ENCODE measurements at regions not wholly inside any gene's neighbourhood (a gene's known extent, or its start where the extent isn't known, plus 50 kb on each side); places are given as distances from the start of the nearest gene placed in this dataset.
"Not testable (repeated sequence)": the region's sequence is repeated elsewhere in the genome, so short reads cannot be mapped to it uniquely, and the experiment has no call there.

DNA sequence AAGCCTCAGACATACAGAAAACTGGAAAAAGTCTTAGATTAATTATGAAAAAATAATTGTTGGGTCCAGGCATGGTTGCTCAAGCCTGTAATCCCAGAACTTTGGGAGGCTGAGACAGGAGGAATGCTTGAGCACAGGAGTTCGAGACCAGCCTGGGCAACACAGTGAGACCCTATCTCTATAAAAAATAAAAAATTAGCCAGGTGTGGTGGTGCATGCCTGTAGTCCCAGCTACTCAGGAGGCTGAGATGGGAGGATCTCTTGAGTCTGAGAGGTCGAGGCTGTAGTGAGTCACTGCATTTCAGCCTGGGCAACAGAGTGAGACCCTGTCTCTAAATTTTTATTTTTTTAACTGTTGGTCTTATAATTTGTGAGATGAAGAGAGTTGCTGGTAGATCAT is 90.6 kb upstream of the HMGA2 start:
- DNase-seq (ENCODE audit: low read depth); in situ Hi-C loops (cut with HindIII; ENCODE audit: low pct_unique_long_range_greater_than_20kb, low sequenced_read_pairs): not testable (repeated sequence)

DNA sequence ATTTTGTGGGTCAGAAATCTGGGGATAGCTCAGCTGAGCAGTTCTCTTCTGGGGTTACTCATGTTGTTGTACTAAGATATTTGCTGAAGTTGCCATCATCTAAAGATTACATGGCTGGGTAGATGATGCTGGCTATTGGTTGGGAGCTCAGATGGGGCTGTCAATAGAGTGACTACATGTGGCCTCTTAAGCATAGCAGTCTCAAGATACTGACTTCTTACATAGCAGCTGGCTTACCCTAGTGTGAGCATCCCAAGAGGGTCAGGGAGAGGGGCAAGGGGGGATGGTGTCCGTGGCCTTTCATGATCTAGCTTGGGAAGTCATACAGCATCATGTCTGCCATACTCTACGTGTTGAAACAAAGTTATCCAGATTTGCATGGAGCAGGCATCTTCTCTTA is 90.1 kb upstream of the HMGA2 start:
- in situ Hi-C loops (cut with HindIII; ENCODE audit: low pct_unique_long_range_greater_than_20kb, low sequenced_read_pairs): no loop called here
- DNase-seq (ENCODE audit: low read depth): no peak

DNA sequence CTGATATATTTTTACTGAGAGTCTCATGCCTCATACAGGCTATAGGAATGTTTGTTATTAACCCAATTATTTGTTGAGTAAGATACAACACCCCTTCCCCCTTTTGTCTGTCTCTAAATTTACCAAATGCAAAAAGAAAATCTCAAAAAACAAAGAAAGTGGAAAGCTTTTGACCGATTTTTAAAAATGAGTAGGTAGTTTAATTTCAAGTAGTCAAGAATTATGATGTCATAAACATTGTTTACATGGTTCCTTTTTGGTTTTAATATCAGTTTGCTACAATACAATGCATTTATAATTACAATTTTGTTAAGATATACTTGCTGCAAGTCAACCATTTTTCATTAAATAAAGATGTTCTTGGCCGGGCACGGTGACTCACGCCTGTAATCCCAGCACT is 84.7 kb upstream of the HMGA2 start:
- in situ Hi-C loops (cut with HindIII; ENCODE audit: low pct_unique_long_range_greater_than_20kb, low sequenced_read_pairs): no loop called here
- no peak for DNase-seq (ENCODE audit: low read depth)

DNA sequence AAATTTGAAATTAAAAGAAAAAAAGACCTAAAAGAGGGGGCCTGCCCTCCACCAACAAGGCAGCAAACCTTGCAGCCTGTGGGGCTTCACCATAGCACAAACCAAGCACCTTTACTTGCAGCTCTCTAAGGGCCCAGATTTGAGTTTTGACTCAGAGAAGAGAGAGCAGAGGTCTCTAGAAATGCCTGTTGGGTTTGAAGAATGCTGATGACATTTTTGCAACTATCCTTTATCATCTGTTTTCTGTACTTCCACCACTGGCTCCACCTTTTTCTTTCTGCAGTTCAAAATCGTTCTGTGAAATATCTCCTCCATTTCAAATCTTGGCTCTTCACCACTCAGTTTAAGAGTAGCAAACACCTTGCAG is 83.8 kb upstream of the HMGA2 start:
- DNase-seq (ENCODE audit: low read depth): no peak

DNA sequence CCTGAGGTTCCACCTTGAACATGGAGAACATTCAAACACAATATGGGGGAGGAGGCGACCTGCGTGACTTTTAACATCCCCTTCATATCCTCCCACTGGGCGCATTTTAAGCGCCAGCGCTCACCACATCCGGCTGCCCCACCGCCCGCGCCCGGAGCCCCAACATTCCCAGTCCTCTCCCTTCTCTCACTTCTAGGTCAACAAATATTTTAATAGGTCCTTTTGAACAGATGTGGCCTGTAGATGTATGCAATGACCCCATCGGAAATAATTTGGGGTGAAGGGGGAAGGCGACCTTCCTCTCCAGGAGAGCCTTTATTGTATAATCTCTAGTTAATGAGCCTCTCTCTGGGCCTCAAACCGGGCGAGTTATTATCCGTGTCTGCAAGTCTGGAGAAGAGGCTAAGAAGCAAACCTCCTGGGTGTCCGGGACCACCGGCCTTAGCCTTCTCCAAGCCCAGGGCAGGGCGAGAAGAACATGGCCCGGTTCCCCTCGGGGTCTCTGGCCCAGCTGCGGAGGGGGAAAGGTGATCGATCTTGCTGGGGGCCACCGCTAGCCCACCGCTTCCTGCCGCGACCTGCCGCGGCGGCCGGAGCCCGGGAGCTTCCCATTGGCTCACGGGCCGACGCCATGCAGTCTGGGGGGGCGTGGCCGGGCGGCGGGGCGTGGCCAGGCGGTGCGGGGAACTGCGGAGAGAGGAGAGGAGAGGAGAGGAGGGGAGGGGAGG is 83.2 kb upstream of the HMGA2 start:
- in situ Hi-C loops (cut with HindIII; ENCODE audit: low pct_unique_long_range_greater_than_20kb, low sequenced_read_pairs): no loop called here
- DNase-seq (ENCODE audit: low read depth): peak; percentile 96

More for the DNA sequence above, 83.8 kb upstream of the HMGA2 start:
- in situ Hi-C loops (cut with HindIII; ENCODE audit: low pct_unique_long_range_greater_than_20kb, low sequenced_read_pairs): no loop called here

DNA sequence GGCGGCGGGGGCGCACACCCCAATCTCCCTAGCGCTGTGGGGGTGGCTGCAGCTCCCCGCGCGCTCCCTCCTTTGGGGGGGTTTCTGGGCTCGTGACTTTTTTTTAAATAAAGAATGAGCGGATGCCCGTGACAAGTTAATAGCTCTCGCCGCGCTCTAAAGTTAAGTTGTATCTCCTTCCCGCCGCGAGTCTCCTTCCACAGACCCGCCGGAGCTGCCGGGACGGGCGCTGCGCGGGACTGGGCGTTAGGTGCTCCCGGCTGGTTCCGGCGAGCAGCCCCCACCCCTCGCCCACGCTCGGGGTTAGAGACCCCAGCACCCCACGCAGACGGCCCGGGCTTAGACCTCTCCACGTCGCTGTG is 82.6 kb upstream of the HMGA2 start:
- in situ Hi-C loops (cut with HindIII; ENCODE audit: low pct_unique_long_range_greater_than_20kb, low sequenced_read_pairs): no loop called here
- DNase-seq (ENCODE audit: low read depth): peak; percentile 72

DNA sequence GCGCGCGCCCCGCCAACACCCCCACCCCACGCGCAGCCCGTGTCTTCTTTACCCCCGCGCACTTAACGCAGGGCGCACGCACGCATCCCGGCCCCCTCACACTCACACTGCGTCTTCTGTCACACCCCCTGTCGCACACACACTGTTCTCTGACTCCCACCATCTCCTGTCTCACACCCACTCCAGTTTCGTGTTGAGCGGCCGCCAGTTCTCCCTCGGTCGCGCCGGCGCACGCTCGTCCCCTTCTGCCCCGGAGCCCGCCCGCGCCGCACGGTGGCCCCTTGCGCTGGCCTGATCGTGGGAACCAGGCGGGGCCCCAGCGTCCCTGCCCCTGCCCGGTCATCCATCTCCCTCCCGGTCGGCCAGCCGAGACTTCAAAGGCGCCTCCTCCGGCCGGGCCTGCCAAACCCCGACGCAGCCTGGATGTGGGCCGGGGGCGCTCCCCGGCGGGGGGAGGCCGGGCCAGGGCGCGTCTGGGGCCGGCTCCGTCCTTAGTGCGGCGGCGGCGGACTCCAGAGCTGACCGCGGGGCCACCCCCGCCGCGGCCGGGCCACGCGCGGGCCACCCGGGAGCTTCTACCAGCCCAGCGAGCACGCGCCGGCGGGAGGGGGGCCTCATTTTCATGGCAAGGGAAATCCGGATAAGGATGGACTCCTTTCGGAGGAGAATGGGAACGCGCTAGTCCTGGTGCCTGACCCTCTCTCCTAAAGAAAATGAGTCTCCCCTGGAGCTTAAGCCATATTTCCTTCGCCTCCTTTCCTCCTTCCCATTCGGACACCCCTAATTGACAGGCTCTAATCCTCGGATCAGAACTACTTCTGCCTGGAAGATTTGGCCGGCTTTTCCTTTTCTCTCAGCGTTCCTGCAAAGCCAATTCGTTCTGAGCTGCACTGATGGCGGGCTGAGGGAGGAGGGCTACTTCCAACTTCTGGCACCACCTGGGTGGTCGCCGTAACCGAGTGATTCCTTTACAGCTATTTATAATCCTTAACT is 82.0 kb upstream of the HMGA2 start:
- in situ Hi-C loops (cut with HindIII; ENCODE audit: low pct_unique_long_range_greater_than_20kb, low sequenced_read_pairs): no loop called here
- peak; percentile 78 for DNase-seq (ENCODE audit: low read depth)

DNA sequence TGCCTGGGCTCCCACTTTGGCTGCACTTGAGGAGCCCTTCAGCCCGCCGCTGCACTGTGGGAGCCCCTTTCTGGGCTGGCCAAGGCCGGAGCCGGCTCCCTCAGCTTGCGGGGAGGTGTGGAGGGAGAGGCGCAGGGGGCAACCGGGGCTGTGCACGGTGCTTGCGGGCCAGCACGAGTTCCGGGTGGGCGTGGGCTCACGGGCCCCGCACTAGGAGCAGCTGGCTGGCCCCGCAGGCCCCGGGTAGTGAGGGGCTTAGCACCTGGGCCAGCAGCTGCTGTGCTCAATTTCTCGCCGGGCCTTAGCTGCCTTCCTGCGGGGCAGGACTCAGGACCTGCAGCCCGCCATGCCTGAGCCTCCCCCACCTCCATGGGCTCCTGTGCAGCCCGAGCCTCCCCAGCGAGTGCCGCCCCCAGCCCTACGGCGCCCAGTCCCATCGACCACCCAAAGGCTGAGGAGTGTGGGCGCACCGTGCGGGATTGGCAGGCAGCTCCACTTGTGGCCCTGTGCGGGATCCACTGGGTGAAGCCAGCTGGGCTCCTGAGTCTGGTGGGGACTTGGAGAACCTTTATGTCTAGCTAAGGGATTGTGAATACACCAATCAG is 79.9 kb upstream of the HMGA2 start:
- in situ Hi-C loops (cut with HindIII; ENCODE audit: low pct_unique_long_range_greater_than_20kb, low sequenced_read_pairs); DNase-seq (ENCODE audit: low read depth): not testable (repeated sequence)

DNA sequence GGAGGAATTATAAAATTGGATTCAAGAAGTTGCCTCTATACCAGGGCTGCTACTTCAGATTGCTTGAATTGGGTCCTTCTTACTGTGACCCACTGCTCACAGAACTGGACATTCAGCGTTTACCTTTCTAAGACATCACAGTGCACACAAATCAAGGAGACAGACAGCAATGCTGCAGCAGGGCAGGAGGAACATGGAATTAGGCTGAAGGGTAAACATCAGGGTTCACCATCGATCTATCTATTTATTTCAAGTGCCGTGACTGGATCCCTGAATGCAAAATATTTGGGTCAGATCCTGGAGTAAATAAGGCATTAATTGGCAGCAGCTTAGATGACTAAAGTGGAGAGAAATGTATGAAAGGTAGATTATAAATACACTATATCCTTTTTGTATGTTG is 76.9 kb upstream of the HMGA2 start:
- DNase-seq (ENCODE audit: low read depth): no peak
- in situ Hi-C loops (cut with HindIII; ENCODE audit: low pct_unique_long_range_greater_than_20kb, low sequenced_read_pairs): no loop called here

DNA sequence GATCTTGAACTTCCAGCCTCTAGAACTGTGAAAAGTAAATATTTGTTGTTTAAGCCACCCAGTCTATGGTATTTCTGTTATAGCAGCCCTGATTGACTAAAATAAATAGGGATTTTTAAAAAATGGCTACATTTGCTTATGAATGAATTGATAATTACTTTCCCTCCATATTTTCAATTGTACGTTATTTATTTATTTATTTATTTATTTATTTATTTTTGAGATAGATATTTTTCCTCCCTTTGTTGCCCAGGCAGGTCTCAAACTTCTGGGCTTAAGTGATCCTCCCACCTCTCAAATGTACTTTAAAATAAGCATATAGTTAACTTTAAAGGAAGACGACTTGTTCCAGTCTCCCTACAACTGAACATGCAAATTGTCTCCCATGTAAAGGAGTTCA is 76.0 kb upstream of the HMGA2 start:
- DNase-seq (ENCODE audit: low read depth): no peak
- in situ Hi-C loops (cut with HindIII; ENCODE audit: low pct_unique_long_range_greater_than_20kb, low sequenced_read_pairs): no loop called here

DNA sequence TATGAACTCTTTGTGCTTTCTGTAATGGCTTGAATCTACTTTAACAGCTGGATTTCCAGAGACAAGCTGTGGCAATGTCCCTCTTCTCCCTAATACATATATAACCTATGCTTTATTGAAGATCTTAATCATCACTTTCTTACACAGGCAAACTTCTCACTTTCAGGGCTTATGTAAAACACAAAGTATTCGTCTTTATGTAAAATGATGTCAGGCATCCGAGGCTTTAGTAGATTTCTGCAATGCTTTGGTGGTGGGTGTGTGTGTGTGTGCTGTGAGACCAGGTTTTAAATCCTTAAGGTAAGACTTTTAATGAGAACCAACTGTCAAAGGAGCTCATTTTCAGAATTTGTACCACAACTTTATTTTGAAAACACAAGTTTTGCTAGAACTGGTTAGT is 70.0 kb upstream of the HMGA2 start:
- DNase-seq (ENCODE audit: low read depth): no peak
- in situ Hi-C loops (cut with HindIII; ENCODE audit: low pct_unique_long_range_greater_than_20kb, low sequenced_read_pairs): no loop called here

DNA sequence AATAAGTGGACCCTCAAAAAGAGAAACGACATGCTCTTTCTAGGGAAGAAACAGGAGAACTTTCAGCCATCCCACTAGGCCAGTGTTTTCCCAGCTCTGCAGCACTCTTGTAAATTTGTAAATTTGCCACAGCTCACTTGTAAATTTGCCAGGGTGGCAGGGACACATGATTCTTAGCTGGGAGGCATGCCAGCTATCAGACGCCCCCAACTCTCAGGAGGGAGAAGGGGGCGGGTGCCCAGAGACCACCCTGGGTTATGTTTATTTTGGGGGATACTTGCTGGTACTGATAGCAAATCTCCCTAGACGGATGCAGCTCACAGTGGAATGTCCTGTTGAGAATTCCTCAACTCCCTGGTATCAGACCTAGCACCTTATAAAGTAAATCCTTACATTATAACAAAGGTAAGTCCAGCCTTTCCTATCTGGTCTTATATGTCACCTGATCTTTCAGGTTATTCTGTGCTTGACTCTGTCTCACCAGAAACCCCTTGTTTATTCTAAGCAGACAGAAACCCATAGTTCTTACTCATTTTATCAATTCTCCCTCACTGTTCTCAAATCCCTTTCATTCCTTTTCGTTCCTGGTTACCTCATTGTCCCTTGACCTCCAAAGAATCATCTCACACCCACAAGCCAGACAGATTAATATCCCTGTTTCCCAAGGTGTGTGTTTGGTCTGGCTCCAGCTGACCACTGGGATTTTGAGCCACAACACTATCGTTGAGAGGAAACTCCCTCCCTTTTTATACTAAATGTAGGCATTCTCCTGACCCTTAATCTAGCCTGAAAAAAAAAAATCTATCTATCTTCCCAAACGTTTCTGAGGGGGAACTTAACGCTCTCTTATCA is 69.3 kb upstream of the HMGA2 start:
- in situ Hi-C loops (cut with HindIII; ENCODE audit: low pct_unique_long_range_greater_than_20kb, low sequenced_read_pairs): no loop called here
- no peak for DNase-seq (ENCODE audit: low read depth)

DNA sequence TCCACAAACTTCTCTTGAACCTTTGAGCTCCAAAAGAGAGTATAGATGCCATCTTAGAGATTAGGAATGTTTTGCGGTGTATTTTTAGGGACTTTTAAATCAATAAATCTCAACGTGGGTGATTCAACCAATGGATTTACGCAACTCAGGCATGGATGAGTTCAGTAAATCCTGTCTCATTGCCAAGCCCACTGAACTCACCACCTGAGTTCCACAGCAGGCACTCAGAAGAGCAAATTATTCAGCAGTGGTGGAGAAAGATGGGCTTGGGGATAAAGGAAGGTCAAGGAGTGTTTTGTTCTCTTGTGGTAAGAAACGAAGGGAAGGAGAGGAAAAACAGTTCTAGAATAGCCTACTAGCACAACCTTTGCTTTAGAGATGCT is 68.7 kb upstream of the HMGA2 start:
- in situ Hi-C loops (cut with HindIII; ENCODE audit: low pct_unique_long_range_greater_than_20kb, low sequenced_read_pairs): no loop called here
- DNase-seq (ENCODE audit: low read depth): no peak

DNA sequence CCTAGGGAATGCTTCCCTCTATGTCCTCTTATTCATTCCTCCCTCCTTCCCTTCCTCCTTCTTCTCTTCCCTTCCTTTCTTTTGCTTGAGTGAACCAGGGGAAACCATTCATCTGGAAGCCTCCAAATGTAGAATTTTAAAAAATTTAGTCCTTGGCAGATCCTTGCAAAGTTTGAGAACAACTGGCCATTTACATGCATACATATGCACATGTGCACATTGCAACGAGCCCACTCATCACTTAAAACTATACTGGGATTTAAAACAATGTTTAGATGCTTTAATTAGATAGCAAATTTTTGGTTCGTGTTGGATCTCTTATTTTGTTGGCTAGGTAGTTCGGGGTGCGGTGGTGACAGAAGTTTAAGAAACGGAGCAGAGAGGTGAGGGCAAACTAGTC is 68.0 kb upstream of the HMGA2 start:
- in situ Hi-C loops (cut with HindIII; ENCODE audit: low pct_unique_long_range_greater_than_20kb, low sequenced_read_pairs): no loop called here
- DNase-seq (ENCODE audit: low read depth): no peak

DNA sequence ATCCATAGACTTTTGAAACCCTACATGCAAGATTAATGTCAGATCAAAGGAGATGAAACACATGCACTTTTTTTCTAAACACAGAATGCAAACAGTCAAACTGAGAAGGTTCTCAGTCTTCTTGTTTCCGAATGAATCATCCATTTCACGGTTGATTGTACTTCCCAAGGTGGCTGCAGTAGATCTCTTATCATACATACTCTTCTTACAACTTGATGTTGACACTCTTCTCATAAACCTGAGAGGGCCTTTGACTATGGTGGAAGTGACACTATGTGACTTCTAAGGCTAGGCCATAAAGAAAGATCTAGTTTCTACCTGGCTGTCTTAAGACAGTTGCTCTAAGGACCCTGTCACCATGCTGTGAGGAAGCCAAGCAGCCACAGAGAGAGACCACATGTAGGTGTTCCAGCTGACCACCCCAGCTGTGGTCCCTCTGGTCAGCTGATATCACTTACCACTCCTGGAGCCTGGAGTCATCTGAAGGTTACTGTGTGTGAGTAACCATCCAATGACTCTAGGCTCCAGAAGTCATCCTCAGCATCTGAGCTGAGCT is 67.2 kb upstream of the HMGA2 start:
- DNase-seq (ENCODE audit: low read depth): peak; percentile 85

DNA sequence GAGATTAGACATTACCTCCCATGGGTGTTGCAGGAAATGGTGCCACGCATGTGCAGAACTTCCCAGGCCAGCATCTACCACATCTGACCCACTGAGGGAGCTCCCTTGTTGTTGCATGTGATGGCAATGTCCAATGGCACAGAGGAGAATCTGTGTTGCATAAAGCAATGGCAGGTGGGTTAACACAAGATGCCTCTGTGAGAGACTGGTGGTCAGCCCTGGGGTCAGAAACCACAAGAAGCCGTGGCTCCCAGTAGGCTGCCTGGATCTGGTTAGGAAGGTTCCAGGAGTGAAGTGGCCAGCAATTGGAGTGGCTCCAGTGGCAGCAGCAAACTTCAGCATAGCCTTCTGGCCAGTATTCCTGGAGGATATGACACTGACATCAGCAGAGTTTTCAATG is 65.9 kb upstream of the HMGA2 start:
- in situ Hi-C loops (cut with HindIII; ENCODE audit: low pct_unique_long_range_greater_than_20kb, low sequenced_read_pairs): no loop called here
- DNase-seq (ENCODE audit: low read depth): no peak

More for the DNA sequence above, 67.2 kb upstream of the HMGA2 start:
- in situ Hi-C loops (cut with HindIII; ENCODE audit: low pct_unique_long_range_greater_than_20kb, low sequenced_read_pairs): no loop called here

DNA sequence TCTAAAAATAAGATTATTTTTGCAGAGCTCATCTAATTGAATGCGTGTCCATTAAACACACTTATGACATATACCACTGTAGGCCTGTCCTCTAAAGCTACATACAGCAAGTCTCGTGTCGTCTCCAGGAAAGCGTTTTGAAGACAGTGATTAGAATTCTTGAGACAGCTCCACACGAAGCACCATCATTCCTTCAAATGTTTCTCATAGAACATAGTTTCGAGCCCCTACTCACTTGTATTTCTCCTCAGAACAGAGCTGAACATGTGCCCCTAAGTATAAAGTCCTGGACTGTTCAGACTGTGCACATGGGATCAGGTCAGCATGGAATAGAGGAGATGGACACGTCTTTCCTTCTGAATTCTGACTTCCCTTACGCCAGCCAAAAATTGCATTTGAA is 64.5 kb upstream of the HMGA2 start:
- no peak for DNase-seq (ENCODE audit: low read depth)
- in situ Hi-C loops (cut with HindIII; ENCODE audit: low pct_unique_long_range_greater_than_20kb, low sequenced_read_pairs): no loop called here

DNA sequence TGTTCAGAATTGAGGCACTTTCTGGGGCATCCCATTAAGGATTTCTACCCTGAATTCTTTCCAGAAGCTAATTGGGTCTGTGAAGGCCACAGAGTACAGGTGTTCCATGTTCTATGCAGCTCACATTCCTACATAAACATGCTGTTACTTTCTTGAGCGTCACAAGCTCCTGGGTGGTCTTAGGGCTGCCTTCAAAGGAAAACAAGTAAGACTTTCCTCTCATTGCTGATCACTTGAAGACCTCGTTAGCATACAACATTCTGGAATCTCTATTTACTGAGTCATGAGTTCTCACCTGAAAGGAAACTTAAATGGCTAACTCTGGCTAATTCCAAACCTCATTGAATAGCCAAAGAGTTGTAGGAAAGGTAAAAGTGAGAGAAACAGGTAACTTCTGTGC is 63.0 kb upstream of the HMGA2 start:
- in situ Hi-C loops (cut with HindIII; ENCODE audit: low pct_unique_long_range_greater_than_20kb, low sequenced_read_pairs): no loop called here
- no peak for DNase-seq (ENCODE audit: low read depth)

All from Caki2 (cell line).